ENCODE measurements at regions not wholly inside any gene's neighbourhood (a gene's known extent, or its start where the extent isn't known, plus 50 kb on each side); places are given as distances from the start of the nearest gene placed in this dataset.

GRCh38 chr16:55041540-55042234 is 111.0 kb downstream of the IRX5 start:
- DNase-seq (ENCODE audit: low read depth in 2 of 2), result no peak

DNA sequence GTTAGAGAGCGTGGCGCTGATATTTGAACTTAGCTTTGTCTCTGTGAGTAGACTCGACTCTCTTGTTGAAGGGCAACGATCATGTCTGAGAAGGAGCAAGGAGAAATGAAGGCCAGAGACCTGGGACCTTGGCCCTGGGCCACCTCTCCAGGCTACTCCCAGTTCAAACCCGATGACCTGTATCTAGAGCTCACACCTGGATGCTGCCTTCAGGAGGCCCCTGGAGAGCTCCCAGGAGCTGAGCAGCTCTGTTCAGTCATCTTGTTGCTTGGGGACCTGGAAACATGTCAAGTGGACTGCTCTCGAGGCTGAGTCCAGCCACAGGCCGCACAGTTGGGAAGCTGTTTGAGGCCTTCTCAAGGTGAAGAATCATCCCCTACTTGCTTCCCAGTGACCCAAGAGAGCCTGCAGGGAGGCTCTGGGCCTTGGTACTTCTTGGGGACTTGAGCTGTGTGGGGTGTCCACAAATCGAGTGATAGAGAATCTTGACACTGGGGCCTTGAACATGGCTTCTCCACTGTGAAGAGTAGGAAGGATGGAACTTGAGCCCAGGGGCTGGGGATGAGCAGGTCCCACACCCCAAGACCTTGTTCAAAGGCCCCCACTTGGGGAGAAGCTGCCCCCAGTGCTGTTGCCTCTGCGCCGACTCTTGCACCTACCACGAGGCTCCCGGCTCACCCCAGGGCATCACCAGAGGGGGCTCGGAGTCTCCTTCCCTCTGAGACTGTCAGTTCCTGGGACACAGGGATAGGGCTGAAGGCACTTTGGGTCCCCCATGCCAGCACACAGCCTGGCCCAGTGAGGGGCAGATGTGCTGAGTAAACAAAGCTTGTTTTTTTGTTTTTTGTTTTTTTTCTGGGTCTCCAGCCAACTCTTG is 112.1 kb downstream of the IRX5 start:
- no peak for DNase-seq (ENCODE audit: low read depth in 2 of 2)

- DNase-seq (ENCODE audit: low read depth in 2 of 2), result no peak
Measured at GRCh38 chr16:55043499-55043898, 112.8 kb downstream of the IRX5 start.

DNA sequence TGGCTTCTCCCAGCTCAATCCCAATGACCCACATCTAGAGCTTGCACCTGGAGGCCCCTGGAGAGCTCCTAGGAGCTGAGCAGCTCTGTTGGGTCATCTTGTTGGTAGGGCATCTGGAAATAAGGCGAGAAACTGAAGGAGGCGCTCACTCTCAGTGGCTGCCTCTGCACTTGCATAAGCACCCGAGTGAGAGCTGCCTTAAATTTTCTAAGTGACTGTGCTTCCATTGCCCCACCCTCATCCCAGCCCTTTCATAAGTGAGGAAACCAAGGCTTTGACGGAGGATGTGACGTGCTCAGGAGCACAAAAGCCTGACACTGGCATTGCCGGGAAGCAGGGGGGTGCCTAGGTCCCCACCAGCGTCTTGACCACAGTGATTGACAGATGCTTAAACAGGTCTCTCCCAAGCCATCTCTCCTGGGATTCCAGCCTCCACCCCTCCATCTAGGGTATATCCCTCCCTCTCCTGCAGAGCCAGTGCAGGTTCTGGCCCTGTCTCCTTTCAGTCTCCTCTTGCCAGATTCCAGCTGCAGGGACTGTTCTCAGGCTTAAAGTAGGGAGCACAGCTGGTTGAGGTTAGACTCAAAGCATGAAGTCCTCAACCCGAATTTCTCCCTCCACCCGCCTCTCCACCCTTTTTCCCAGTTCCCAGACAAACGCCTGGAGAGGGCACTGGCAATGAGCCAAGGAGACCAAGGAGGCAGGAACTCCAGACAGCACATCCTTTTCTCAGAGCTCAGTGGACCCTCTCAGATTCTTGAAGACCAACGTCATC is 113.7 kb downstream of the IRX5 start:
- no peak for DNase-seq (ENCODE audit: low read depth in 2 of 2)

DNA sequence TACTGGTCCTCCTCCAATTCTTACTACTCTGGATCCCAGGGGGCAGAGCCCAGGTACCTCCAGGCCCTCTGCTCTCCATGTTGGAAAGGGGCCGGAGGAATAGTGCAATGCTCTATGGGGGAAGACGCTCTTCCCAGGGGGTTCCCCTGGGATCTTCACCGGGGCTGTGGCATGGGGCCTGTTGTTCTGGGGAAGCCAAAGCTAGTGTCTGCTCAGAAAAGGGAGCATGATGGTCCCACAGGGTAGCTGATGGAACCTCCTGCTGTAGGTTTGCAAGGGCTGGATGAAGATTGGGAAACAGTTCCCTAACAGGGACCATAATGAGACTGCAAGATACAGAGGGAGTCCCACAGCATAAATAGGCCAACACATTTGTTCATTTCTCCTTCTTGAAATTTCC is 114.7 kb downstream of the IRX5 start:
- DNase-seq (ENCODE audit: low read depth in 2 of 2), result no peak

DNA sequence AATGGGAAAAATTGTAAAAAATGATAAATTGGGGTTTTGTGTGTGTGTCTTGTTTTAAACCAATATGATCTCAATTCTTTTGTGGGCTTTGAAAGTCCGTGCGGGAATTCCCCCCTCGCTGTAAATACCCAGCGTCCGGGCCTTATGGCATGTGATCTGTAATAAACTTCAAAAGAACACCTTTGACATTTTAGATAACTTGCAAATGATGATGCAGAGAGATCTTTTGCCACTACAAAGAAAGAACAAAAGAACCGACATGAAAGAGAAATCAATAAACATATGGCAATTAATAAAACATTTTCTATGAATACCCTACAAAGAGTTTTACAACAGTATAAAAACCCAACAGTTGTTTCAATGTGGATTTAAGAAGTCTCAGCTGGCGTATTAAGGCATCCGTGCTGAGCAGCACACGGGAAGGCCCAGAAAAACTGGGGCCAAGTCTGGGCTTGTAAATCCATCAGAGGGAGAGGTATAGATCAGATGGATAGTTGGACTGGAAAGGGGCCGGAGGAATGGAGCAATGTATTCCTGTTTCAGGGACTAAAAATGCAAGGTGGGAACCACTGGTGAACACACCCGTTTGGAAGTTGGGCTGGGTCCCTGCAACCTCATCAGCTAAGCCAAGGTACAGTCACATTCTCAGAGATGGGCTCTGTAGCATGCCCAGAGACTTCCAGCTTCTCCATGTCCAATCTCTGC is 115.2 kb downstream of the IRX5 start:
- DNase-seq (ENCODE audit: low read depth in 2 of 2), result no peak

GRCh38 chr16:55046513-55046912 is 115.8 kb downstream of the IRX5 start:
- DNase-seq (ENCODE audit: low read depth in 2 of 2), result no peak

DNA sequence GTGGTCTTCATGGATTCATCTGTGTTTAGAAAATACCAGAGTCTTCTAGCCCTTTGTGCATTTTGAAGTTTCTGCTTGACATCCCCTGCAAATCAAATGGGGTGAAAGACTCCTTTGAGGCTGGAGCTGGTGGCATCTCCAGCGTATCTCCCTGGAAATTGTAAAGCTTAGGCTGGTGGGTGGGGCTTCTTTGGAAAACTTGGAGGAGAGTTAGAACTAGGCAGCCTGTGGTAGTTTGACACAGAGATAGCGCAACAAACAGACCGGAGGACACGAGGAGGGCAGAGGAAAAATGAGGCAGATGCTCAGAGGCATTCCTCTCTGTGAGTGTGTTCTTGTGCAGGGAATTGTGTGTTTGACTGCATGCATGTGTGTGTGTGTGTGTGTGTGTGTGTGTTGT is 116.3 kb downstream of the IRX5 start:
- DNase-seq (ENCODE audit: low read depth in 2 of 2), result no peak

- DNase-seq (ENCODE audit: low read depth in 2 of 2), result no peak
Measured at GRCh38 chr16:55047331-55047730, 116.7 kb downstream of the IRX5 start.

DNA sequence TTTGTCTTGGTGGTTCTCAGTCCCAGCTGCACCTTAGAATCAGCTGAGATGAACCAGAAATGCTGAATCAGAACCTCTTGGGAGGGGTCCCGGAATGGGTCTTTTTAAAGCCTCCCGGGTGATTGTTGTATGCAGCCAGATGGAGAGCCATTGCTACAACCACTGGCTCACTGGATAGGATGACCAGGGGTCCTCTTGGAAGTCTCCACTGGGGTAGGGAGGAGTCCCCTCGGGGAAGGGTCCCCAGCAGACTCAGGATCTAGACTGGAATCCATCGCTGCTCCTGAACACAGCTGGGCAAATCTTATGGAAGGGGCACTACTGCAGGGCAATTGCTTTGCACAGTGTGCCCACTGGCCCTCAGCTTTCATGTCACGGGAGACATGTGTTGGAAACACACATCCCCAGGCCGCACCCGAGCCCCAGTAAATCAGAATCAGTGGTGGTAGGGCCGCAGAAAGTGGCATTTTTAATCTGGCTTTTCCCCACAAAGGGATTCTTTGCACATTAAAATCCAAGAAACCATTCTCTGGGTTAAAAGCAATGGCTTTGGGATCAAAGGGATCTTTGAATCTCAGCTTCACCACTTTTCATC is 117.3 kb downstream of the IRX5 start:
- DNase-seq (ENCODE audit: low read depth in 2 of 2), result no peak

DNA sequence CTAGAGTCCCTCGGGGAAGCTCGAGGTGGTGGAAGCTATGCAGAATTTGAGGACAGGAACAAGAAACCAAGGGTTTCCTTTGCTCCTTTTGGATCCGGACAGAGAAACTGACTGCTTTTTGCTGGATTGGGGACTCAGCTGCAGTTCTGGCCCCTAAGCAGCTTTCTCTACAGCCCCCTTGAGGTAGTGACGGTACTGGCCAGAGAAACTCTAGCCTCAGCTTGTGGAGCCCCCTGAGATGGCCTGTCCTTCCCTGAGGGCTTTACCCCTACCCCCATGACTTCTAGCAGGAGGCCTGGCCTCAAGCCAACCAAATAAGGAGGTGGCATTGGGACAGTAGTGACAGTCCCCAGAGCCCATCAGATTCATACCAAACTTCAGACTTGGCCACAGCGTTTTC is 118.1 kb downstream of the IRX5 start:
- no peak for DNase-seq (ENCODE audit: low read depth in 2 of 2)

DNA sequence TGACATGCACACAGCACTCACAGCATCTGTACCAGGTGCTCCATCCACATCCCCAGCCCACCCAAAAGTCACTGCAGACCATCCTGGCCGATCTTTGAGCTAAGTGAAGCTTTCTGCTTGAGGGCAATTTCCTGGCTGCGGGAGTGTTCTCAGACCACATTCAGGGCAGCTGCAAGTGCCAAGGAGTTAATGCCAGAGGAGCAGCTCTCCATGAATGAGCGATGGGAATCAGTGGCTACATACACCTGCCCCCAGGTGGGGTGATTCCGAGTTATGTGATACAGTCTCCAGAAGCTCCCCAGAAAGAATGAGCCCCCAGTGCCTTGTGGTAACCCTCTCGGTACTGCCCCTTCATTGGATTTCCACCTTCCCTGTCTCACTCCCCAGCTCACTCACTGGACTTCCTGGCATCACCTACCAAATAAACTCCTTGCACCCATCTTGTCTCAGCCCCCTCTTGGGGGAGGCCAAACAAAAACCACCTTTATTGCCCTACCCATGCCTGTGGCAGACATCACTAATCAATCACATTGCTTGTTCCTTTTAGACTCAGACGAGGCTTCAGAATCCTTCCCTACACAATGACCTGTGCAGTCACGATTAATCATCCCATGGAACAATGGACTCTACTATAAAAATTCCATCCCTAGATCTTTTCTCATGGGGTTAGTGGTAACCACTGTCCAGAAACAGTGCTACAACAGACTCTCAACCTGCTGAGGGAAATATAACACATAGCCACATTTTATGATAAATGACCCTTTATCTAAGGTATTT is 121.1 kb downstream of the IRX5 start:
- no peak for DNase-seq (ENCODE audit: low read depth in 2 of 2)

- DNase-seq (ENCODE audit: low read depth in 2 of 2), result no peak
Measured at GRCh38 chr16:55052348-55052734, 121.7 kb downstream of the IRX5 start.

DNA sequence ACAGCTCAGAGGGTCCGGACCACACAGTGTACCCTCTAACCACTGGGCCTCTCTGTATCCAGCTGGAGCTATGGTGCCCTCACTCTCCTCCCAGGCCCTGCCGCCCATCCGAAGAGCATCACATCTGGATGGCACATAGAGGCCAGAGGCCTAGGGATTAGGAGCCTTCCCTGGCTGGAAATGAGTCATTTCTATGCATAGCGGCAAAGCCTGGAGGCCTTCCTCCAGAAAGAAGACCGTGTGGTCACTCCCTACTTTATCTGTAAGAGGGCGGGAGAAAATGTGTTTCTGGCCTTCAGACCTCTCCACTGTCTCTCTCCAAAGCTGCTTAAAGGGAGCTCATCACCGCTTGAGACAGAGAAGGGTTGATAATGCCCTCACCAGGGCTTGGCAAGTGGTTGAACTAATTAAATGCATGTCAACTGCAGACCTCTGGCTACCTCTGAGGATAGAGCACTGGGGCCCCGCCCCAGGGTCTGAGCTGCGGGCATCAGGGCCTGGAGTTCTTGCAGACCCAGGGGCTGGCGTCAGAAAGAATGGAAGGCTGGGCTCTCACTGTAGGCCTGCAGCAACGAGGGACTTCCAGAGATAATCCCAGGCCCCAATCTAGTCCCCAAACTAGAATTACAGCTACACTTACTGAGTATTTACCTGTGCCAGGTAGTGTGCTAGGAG is 122.2 kb downstream of the IRX5 start:
- no peak for DNase-seq (ENCODE audit: low read depth in 2 of 2)

DNA sequence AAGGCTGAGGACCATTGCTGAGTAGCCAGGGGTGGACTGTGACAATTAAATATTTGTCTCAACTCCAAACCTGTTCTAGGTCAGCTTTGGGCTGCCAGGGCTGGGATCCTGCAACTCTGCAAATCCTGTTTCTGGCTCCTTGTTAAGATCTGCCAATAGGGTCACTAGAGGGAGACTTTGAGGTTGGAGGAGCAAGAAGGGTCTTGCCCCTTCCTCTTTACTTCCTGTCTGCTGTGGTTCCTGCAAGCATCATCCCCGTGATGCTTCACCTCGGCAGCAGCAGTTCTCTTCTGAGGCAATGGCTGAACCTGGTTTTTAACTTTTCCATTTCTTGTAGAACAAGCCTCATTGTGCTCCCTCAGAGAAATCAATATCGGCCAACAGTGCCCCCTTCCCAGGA is 124.6 kb downstream of the IRX5 start:
- no peak for DNase-seq (ENCODE audit: low read depth in 2 of 2)

DNA sequence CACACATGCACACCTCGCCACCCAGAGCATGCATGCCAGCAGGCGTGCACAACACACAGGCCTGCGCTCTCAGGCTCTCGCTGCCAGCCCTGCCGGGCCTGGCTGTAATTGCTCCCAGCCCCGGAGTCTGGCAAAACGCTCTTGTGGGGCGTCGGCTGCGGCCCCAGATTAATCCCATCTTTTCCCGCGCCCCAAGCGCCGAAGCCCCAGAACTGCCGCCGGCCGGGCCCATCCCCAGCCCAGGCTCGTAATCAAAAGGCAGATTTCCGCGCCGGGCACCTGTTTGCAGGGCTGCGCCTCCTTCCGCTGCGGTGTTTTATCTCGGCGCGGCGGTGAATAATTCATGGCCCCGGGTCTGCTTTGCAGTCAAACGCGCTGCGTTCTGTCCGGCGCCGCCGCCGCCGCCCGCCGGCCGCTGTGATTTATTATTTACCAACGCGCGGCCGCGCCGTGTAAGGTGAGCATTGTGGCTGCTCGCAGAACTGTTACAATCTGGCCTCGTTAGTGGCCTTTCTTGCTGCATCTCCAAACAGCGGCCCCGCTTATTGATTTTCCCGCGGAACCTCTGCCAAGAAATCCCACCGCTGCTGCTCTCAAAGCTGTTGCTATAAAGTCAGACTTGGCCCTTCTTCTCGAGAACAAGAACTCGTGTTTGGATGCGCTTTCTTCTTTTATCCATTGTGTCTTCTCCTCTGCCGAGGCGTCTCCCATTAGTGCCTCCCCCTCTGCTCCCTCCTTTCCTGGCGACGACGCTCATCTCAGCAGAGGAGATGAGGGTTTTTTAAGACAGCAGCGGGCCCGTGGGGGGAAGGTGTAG is 126.1 kb downstream of the IRX5 start:
- no peak for DNase-seq (ENCODE audit: low read depth in 2 of 2)

- no peak for DNase-seq (ENCODE audit: low read depth in 2 of 2)
Measured at GRCh38 chr16:55057866-55058265, 127.2 kb downstream of the IRX5 start.

DNA sequence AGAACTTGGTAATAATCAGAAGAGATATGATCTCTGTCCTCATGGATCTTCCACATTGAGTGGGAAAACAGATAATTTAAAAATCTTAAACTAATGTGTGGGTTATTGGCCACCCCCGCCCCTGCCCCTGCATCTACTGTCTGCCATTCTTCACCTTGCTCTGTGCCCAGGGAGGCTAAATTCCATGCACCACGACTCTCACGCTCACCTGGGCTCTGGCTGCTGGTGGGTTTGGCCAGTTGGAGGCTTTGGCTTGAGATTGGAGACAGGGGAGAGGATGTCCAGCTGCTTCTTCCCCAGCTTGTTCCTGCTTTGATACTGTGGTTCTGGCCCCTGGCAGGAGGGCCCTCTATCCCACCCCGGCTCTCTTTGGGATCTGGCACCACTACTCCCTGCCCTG is 127.9 kb downstream of the IRX5 start:
- no peak for DNase-seq (ENCODE audit: low read depth in 2 of 2)

DNA sequence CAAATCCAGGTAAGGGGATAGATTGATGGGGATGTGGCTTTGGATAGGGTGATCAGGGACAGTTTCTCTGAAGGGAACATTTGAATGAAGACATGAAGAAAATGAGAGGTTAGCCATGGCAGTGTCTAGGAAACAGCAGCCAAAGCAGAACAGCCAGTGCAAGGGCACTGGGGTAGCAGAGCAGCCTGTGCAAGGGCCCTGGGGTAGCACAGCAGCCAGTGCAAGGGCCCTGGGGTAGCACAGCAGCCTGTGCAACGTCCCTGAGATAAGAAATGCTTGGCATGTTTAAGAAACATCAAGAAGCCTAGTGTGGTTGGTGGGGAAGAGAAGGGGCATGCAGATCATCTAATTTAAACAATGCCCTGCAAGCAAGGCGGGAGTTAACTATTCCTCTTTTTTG is 128.5 kb downstream of the IRX5 start:
- DNase-seq (ENCODE audit: low read depth in 2 of 2), result no peak
